GM19043 (cell line): ENCODE measurements at regions not wholly inside any gene's neighbourhood (a gene's known extent, or its start where the extent isn't known, plus 50 kb on each side); places are given as distances from the start of the nearest gene placed in this dataset.
A peak's percentile ranks its signal among the peaks of the same experiment; 100 is the strongest.

Source experiments
- ATAC-seq: cut with Tn5 transposase; IDR thresholded peaks from one replicate; pipeline ENCODE4 v1.9.1; 2021; ENCODE audit warnings: low read depth; ENCODE audit not compliant: unreplicated experiment

- no peak for ATAC-seq
Observed at GRCh38 chr10:2748287-2748686, 319.1 kb upstream of the PFKP start.

DNA sequence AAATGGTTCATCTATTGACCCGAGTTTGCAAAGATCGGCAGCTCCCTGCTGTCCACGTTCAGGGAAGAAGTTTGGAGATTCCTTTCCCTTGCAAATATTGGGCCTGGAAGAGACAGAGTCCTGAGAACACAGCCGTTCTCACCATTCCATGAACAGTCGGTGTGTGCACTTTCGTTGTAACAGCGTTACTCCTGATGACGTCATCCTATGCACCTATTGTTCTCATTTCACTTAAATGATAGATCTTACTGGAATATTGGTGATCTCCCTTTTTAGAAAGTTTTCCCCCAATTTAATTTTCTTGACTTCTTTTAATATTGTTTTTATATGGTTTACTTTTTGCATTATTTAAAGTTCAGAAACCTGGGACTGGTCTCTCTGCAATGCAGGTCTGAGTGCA, 320.7 kb upstream of the PFKP start:
- no peak for ATAC-seq

DNA sequence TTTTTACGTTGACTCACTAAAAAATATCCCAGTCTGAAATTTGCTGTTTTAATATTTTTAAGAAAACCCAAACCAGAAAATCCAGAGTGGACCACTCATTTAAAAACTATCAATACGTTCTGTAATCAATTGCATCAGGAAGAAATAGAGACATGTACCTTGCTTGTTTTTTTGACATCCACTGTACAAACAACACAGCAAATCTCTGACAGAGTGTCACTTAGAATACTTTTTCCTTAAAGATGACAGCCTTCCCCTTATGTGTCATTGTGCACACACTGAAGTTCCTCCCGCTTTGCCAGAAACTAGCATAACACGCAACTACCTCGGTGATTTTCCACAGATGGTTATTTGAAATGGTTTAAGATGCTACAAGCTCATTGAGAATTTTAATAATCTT, 321.7 kb upstream of the PFKP start:
- no peak for ATAC-seq

- ATAC-seq, result no peak
Observed at GRCh38 chr10:2744547-2745200, 322.7 kb upstream of the PFKP start.

GRCh38 chr10:2734603-2735002, 332.7 kb upstream of the PFKP start:
- ATAC-seq, result no peak

DNA sequence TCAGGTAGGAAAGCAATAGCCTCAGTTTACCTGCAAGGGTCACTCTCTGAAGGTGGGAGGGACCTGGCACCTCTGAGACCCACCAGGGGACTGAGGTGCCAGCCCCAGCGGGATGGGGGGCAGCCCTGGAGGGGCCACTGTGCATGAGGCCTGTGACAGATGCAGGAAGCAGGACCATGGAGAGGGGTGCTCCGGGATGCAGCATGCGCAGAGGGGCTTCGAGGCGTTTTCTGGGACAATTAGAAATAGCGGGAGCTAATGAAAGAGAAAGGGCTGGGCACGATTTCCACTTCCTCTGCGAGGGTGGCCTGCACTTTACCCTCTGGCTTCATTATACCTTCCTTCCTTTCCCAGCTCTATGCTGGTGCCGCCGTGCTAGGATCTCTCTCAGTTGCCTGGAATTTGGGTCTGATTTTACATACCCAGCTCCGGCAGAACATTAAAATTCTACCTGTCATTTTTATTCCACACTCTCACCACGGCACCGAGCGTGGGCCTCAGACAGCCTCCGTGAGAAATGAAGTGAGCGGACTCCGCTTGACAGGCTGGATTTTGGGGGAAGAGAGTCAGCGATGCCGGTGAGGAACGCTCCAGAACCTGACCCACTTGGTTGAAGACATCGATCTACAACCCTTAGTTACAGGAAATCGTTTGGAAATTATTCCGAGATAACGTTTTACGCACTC, 333.9 kb upstream of the PFKP start:
- ATAC-seq, result no peak

GRCh38 chr10:2731940-2732339, 335.4 kb upstream of the PFKP start:
- ATAC-seq, result no peak

GRCh38 chr10:2729197-2729596, 338.2 kb upstream of the PFKP start:
- ATAC-seq, result no peak

- no peak for ATAC-seq
Observed at GRCh38 chr10:2728087-2728486, 339.3 kb upstream of the PFKP start.

GRCh38 chr10:2716596-2716995, 350.8 kb upstream of the PFKP start:
- no peak for ATAC-seq

DNA sequence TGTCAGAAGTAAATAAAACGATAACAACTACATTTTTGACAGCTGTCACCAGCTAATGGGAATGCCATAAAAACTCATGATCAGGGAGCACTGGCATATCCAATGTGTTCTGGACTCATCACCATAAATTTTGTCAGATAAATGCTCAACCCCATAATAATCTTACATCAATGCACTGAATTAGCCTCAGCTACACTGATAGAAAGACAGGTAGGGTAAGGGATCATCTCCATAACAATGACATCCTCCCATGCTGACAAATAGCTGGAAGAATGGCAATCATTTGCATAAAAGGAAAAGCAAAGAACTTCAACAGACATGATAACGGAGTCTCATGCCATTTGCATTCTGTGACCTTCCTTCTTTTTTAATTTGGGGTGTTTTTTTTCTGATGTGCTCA, 352.8 kb upstream of the PFKP start:
- no peak for ATAC-seq

DNA sequence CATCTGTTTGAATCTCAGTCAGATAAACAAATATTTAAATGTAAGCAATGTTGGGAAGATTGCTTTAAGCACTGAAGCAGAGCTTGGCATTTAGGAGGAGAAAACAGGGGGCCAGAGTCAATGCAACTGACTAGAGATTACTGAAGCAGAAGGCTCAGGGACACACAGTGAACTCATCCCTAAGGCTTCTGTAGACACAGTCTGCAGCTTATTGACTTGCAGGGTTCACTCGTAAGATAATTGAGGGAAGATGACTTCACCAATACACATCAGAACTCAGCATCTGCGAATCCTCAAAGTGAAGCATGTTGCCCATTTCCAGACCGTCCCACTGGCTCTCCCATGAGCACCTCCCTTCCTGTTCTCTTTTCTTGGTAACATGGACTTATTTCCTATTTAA, 363.4 kb upstream of the PFKP start:
- no peak for ATAC-seq

DNA sequence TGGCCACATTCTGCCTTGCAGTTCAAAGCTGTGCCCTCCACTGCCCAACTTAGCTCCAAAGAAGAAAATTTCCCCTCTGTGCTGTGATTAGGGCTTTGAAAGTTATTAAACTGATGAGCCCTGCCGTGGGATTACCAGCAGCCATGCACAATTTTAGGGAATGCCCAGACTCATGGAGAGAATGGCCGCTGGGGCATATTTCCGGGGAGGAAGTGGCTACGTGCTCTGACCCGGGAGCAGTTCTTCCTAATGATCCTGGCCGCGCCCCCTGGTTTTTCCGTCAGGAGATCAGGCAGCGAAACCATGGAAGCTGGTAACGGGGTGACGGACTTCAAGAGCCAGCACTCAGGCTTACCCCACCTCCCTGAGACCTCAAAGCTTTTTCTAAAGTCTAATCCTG, 365.5 kb upstream of the PFKP start:
- ATAC-seq, result no peak

DNA sequence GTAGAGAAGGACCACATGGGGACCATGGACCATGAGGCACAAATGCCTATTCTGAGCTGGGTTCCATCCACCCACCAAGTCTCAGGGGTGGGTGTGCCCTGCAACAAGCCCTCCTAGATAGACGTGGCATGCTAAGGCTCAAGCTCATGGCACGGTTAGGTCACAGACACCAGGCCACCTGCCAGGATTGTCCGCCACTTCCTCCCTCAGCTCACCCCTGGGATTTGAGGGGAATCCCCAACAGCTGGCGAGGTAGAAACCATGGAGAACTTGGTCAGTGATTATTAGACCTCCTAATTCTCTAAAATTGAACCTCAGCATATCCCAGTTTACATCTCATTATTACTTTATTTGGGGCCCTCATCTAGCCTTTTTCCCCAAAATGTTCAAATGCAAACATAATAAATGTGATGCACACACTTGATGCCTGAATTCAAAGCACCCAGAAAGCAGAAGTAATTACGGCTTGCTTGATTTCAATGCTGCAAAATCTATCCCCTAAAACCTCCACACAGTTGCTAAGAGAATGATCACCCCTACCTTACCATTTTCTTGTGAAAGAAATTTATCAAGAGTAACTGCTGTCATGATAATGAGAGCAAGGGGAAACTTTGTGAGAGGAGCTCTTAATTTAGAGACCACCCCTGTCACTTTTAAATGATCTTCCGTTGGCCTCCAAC, 366.6 kb upstream of the PFKP start:
- peak; percentile 55 for ATAC-seq

DNA sequence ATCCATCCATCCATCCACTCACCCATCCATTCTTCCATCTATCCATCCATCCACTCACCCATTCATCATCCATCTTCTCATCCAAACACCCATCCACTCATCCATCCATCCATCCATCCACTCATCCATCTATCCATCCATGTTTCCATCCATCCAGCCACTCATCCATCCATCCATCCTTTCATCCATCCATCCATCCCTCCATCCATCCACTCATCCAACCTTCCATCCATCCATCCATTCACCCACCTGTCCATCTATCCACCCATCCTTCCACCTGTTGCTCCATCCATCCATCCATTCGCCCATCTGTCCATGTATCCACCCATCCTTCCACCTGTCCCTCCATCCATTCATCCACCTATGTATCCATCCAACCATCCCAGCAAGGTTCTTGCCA, 378.4 kb upstream of the PFKP start:
- no peak for ATAC-seq

DNA sequence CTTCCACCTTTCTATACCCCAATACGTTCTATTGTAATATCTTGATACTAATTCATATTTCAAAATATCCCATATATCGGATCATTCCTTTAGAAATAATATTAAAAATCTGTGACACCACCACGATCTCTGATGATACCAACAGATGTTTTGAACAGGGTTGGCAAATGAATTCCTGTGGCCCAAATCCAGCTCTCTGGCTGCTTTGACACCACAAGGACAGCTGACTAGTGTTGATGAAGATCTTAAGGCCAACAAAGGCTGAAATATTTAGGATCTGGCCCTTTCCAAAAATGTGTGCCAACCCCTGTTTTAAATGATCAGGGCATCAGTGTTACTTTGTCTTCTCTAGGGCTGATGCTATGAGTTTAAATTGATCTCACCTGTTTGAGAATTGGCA, 380.7 kb upstream of the PFKP start:
- ATAC-seq, result no peak

- no peak for ATAC-seq
Observed at GRCh38 chr10:2682491-2682890, 384.9 kb upstream of the PFKP start.

DNA sequence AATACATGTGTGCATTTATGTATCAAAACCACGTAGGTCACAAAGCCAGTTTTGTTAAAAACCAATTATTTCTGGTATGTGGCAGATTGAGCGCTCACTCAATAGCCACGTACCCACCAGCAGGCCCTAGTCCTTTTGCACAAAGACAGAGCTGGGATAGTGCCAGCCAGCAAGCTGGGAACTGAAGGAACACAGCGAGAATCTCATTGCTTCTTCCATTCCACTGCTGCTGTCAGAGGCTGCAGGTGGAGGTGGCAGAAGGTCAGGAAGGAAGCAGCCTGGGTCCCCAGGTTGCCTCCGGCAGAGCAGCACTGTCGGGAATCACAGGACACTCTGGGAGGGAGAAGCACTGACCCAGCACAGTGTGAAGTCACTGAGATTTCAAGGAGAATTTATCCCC, 385.5 kb upstream of the PFKP start:
- no peak for ATAC-seq

GRCh38 chr10:2680821-2681220, 386.5 kb upstream of the PFKP start:
- ATAC-seq, result no peak

DNA sequence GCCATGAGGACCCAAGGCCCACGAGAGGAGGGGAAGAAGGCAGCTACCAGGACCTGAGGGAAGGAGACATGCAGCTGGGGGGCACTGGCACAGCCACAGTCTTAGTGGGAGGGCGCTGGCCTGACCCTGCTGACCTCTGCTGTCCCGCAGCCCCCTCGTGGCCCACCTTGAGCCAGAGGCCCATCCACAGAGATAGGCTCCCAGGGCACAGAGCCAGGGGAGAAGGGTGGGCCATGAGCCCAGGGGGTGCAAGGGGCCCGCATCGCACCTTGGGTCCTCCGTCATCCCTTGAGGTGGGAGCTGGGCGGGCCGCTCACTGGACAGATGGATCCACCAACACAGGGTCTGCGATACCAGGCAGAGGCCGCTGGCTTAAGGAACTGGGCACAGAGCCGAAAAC, 387.7 kb upstream of the PFKP start:
- ATAC-seq, result no peak

GRCh38 chr10:2676455-2676854, 390.9 kb upstream of the PFKP start:
- ATAC-seq, result no peak

DNA sequence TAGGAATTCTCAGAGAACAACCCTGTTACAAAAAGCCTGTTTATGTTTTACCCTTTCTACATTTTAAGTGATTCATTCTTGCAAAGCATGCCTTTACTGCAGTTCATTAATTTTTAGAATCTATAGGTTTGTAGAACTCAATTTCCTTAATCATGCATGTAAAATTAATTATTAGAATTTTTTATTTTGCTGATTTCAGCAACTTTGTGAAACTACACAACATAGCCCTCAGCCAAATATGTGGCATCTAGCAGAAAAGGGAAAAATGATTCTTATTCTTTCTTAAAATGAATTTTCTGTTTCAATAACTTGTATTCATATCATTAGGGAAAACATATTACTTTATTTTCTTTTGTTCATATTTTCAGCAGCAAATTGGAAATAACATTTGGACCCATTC, 392.9 kb upstream of the PFKP start:
- ATAC-seq, result no peak
